Fibroblast of peridontal ligament (primary cell): ENCODE measurements at regions not wholly inside any gene's neighbourhood (a gene's known extent, or its start where the extent isn't known, plus 50 kb on each side); places are given as distances from the start of the nearest gene placed in this dataset.

Experiments used
- DNase-seq: peaks from one replicate; pipeline ENCODE4 v3.0.0-alpha.2; 2010; ENCODE audit errors: extremely low read depth

DNA sequence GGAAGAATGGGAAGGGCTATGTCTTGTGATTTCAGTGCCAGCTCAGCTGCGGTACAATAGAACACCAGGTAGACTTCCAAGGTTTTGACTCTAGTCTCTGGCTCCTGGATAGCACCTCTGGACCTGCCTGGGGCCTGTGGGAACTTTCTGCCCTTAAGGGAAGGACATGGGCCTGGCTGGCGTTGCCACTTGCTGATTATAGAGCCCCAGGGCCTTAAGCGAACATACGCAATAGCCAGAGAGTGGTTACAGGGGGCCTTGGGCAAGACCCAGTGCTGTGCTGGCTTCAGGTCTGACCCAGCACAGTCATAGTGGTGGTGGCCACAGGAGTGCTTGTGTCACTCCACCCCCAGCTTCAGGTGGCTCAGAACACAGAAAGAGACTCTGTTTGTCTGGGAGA is 131.1 kb upstream of the COL21A1 start:
- no peak for DNase-seq

GRCh38 chr6:56377295-56377694 is 129.9 kb upstream of the COL21A1 start:
- no peak for DNase-seq

DNA sequence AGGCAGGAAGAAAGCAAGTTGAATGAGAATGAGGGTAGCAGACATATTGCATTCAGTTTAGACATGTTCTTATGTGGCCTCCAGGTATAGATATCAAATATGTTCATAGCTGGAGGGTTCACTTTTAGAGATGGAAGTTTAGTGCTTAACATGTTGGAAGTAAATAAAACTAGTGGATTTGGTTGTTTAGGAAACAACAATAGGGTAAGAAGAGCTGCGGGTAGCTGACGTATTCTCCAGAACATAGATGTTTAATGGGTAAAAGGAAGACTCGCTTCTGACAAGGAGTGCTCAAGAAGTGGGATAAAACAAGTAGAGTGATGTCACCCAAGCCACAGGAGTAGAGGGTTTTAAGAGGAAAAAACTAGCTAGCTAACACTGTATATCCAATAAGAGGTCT is 128.4 kb upstream of the COL21A1 start:
- DNase-seq, result no peak

- DNase-seq, result peak; percentile 94
Measured at GRCh38 chr6:56374841-56375369, 127.5 kb upstream of the COL21A1 start.

- no peak for DNase-seq
Measured at GRCh38 chr6:56372406-56372995, 125.1 kb upstream of the COL21A1 start.

DNA sequence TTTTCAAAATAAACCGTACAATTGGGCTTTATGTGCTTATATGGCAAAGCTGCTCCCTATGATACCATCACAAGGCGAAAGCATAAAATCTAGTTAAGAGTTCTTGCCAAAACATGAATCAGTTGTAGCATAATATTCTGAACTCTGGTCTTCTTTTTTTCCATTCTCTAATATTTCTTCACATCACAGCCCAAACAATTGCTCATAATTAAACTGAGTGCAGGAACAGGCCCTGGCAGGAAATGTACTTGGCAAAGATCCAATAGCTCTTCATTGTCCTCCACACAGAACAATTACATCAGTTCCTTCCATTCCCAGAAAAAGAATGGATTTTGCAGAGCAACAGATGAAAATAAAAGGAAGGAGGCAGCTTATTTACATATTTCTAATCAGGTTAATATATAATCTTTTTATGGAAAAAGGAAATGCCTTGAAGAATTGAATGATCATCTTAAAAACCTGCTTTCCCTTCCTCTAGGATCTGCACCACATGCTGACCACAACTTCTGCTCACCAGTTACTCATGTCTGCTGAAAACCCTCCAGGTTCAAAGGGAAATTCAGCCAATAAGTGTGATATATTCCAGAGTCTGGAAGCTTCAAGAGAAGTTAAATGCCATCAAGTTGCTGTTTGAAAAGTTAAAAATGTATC is 123.3 kb upstream of the COL21A1 start:
- DNase-seq, result peak; percentile 90

DNA sequence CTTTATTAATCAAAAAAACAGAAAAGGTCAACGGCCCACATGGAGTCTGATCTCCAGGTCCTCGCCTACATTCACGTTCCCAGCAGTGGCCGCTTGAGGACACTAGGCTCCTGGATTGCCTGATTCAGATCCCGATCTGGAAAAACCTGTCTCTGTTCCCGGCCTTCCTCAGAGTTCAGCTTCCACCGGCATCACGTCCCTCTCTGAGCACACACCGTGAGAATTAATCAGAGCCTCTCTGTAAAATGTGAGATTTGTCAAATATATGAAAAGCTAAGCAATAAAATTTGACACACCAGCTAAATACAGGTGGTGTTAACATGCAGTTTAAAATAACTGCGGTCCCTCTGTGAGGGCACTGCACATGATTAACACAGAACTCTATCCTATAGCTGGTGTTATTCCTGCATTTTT is 122.8 kb upstream of the COL21A1 start:
- DNase-seq, result no peak

GRCh38 chr6:56368491-56368890 is 121.1 kb upstream of the COL21A1 start:
- no peak for DNase-seq

- DNase-seq, result no peak
Measured at GRCh38 chr6:56366141-56366852, 118.9 kb upstream of the COL21A1 start.

DNA sequence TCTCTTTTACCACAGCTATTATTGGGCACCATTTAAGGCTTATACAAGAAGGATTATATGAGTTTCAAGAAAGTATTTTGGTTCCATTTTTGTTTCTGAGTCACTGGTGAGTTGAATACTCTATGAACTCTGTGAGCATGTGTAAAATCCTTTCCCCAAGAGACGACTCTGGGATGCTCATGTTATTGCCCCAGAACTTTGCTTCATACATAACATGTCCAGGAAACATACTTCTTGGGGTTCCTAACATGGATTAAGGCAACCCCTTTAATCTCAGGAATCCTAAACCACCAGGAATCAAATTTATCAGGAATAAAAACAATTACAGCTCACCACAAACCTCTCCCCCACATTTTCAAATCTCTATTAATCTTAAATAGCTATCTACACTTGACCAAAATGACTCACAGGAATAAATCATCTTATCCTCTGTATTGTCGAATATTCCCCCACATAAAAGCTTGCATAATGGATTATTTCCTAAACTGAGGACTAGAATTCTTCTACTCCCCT is 117.5 kb upstream of the COL21A1 start:
- DNase-seq, result peak; percentile 77

- DNase-seq, result no peak
Measured at GRCh38 chr6:56364431-56364826, 117.0 kb upstream of the COL21A1 start.

DNA sequence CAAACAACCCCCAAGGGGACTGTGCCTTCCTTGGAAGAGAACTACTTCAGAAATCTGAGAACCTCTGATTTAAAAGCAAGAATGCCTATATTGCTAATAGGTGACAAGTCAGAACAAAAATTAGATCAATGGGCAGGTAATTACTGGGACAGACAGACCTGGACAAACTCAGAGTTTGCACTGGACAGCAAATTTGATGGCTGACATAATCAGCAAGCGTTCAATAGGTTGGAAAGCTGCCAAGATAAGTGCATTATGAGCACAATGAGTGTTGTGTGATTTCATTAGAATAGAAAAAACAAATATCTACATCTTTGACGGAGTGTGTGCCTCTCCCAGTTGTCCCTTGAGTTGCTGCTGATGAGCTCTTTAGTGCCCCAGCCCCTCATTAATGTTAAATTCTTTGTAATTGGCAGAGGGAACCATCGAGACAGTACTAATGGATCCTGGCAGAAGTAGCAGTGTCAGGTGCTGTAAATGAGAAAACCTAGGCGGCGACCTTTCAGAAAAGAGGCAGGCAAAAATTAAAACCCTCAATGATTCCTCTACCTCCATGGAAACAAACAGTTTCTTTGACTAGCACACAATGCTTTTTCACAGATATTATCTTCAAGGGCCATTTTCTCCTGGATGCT is 116.5 kb upstream of the COL21A1 start:
- no peak for DNase-seq

DNA sequence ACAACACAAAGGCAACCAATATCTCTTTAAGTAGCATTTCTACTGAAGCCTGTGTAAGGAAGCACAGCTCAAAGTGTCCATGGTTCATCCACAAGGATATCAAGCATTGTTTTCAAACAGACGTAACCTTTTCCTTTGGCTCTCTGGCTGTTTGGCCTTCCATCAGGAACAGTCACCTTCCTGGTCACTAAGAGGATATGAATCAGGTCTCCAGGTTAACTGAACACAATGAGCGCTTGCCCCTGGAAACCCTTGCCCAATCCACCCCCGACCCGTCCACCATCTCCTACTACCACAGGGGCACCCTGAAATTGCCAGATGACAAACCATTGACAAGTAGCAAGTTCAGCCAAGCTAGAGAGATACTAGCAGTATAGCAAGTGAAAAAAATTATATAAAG is 114.4 kb upstream of the COL21A1 start:
- no peak for DNase-seq

- peak; percentile 88 for DNase-seq
Measured at GRCh38 chr6:56359201-56359899, 112.0 kb upstream of the COL21A1 start.

DNA sequence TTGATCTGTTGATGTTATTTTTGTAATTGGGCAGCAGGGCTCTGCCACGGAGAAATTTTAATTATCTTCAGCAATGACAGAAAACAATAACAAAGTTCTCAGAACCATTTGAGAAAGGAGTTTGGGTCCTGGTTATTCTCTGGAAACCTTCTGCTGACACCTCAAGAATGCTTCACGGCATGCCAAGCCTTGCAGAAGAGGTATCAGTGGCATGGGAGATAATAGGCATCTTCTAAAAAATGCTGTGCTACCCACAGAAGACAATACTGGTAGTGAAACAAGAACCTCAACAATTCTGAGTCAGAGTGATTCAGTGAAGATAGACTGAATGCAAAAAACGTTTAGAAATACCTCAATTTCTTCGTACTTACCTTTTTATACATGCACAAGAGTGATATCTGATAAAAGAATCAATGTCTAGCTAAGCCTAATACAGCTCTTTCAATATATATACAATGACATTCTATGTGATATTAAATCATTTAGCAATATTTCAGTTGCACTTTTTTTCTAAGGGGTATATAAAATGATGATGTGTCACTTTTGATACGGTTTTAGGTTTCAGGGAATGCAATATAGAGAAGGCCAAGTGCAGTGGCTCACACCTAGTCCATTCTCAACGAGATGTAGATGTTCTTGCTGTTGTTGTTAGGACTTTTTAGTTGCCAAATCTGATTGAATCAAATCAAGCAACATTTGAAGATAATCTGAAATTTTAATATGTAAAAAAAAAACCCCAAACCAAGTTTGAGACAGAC is 110.4 kb upstream of the COL21A1 start:
- peak; percentile 53 for DNase-seq

DNA sequence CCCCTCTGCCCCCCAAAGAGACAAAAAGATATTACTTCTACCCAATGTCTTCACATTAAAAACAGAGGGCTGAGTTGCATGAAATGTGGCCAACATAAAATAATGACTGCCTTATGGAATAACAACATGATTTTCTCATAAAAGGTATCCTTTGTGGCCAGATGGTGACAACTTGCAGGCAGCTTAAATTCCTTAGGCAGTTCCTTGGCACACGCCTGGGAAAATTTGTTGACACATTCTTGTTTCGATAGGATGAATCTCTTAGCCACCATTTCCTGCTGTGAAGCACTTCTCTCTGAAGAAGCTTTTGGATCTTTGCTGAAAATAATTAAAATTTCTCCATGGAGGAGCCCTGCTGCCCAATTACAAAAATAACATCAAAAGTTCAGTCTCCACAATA is 109.0 kb upstream of the COL21A1 start:
- DNase-seq, result peak; percentile 47

GRCh38 chr6:56353860-56354259 is 106.5 kb upstream of the COL21A1 start:
- no peak for DNase-seq

- DNase-seq, result no peak
Measured at GRCh38 chr6:56350628-56351260, 103.4 kb upstream of the COL21A1 start.

GRCh38 chr6:56349194-56349593 is 101.8 kb upstream of the COL21A1 start:
- DNase-seq, result peak; percentile 93

GRCh38 chr6:56348578-56348977 is 101.2 kb upstream of the COL21A1 start:
- no peak for DNase-seq
